PFSK-1 (cell line): ENCODE measurements at regions not wholly inside any gene's neighbourhood (a gene's known extent, or its start where the extent isn't known, plus 50 kb on each side); places are given as distances from the start of the nearest gene placed in this dataset.

Experiments
- POLR2AphosphoS5 ChIP-seq: IDR thresholded peaks from 2 replicates; pipeline ENCODE4 v1.6.1; 2012; ENCODE audit warnings: low read depth, mild to moderate bottlenecking, control low read depth, low read length, moderate library complexity
- SIN3A ChIP-seq: IDR thresholded peaks from 2 replicates; pipeline ENCODE4 v1.6.1; 2012; ENCODE audit warnings: mild to moderate bottlenecking, low read length, moderate library complexity, borderline replicate concordance; ENCODE audit not compliant: insufficient read depth
- TAF1 ChIP-seq: IDR thresholded peaks from 2 replicates; pipeline ENCODE4 v1.6.1; 2012; ENCODE audit warnings: low read length, control low read depth, borderline replicate concordance; ENCODE audit not compliant: insufficient read depth

GRCh38 chr14:44341116-44341515 lies 166.0 kb downstream of the FSCB start:
- no peak for TF ChIP-seq SIN3A
- no peak for TF ChIP-seq TAF1
- TF ChIP-seq POLR2AphosphoS5, result no peak
